ENCODE measurements at regions not wholly inside any gene's neighbourhood (a gene's known extent, or its start where the extent isn't known, plus 50 kb on each side); places are given as distances from the start of the nearest gene placed in this dataset.

DNA sequence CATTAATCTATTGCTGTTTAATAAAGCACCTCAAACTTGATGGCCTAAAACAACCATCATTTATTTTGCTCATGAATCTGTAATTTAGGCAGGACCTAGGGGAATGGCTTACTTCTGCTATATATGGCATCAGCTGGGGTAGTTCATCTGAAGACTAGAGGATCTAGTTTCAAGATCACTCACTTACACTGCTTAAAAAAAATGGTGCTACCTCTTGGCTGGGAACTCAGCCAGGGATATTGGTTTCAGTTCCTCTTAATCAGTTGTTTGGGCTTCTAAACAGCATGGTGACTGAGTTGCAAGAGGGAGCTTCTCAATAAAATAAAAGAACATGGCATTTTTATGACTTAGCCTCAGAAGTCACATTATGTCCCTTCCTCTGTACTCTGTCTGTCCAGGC is 142.0 kb downstream of the FAM114A2 start:
- Histone ChIP-seq H3K9me3 (no peaks in the 10 kb centered on the region), H3K27me3 (replicated peaks in 1 of 7) (no peaks in the 10 kb centered on the region), H3K27ac (no peak overlapping the region), H3K4me1 (no peaks in the 10 kb centered on the region), H3K36me3 (no peaks in the 10 kb centered on the region), H3K4me3 (no peak overlapping the region)
- intact Hi-C loops (cut with DNase I; ENCODE audit: low total_unique reads) = no loop called here
- no peak for TF ChIP-seq CTCF (IDR thresholded peaks at IDR 0.05 in 8 of 11, conservative IDR thresholded peaks at IDR 0.05 in 3 of 11)
- TF ChIP-seq POLR2AphosphoS5 (IDR thresholded peaks at IDR 0.05) = no peak
- no peak for TF ChIP-seq POLR2A (IDR thresholded peaks at IDR 0.05)
- no peak for DNase-seq

DNA sequence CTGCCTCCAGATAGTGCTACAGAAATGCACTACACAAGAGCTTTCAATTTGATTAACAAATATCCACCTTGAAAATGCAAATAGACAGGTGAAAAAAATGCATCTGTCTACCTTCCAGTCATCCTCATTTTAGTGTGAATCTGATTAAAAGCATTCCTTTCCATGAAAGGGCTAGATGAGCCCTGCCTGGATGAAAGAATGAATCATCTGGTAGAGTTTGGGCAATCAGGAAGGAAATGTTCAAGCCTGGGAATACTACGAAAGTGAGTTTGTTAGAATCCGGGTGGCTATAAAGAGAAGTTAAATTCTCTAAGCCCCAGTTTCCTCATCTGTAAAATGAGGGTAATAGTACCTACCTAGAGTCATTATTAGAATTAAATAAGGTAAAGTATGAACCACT is 142.6 kb downstream of the FAM114A2 start:
- no peak for DNase-seq
- H3K36me3 ChIP-seq = no peaks in the 10 kb centered on the region
- no peak overlapping the region for H3K27ac ChIP-seq
- H3K4me1 ChIP-seq = no peaks in the 10 kb centered on the region
- no peaks in the 10 kb centered on the region for H3K27me3 ChIP-seq (replicated peaks in 1 of 7)
- whole genome bisulfite sequencing, 5 donors = 37 to 65% (median 52%) methylated on average over 2 of the region's 2 CpGs
- intact Hi-C loops (cut with DNase I; ENCODE audit: low total_unique reads) = no loop called here
- no peak for TF ChIP-seq CTCF (IDR thresholded peaks at IDR 0.05 in 8 of 11, conservative IDR thresholded peaks at IDR 0.05 in 3 of 11)
- no peak for TF ChIP-seq POLR2A (IDR thresholded peaks at IDR 0.05)
- TF ChIP-seq POLR2AphosphoS5 (IDR thresholded peaks at IDR 0.05) = no peak
- H3K9me3 ChIP-seq = no peaks in the 10 kb centered on the region
- H3K4me3 ChIP-seq = no peak overlapping the region

- no peak for DNase-seq
- Histone ChIP-seq H3K4me1 (no peaks in the 10 kb centered on the region), H3K27me3 (replicated peaks in 1 of 7) (no peaks in the 10 kb centered on the region), H3K4me3 (no peak overlapping the region), H3K36me3 (no peaks in the 10 kb centered on the region), H3K27ac (no peak overlapping the region), H3K9me3 (no peaks in the 10 kb centered on the region)
- intact Hi-C loops (cut with DNase I; ENCODE audit: low total_unique reads) = no loop called here
- 82 to 92% (median 84%) methylated on average over 3 of the region's 3 CpGs for WGBS, 5 donors
- no peak for TF ChIP-seq POLR2AphosphoS5 (IDR thresholded peaks at IDR 0.05)
- no peak for TF ChIP-seq POLR2A (IDR thresholded peaks at IDR 0.05)
- TF ChIP-seq CTCF (IDR thresholded peaks at IDR 0.05 in 8 of 11, conservative IDR thresholded peaks at IDR 0.05 in 3 of 11) = no peak
Measured at GRCh38 chr5:153895266-153895665, 143.4 kb downstream of the FAM114A2 start.

DNA sequence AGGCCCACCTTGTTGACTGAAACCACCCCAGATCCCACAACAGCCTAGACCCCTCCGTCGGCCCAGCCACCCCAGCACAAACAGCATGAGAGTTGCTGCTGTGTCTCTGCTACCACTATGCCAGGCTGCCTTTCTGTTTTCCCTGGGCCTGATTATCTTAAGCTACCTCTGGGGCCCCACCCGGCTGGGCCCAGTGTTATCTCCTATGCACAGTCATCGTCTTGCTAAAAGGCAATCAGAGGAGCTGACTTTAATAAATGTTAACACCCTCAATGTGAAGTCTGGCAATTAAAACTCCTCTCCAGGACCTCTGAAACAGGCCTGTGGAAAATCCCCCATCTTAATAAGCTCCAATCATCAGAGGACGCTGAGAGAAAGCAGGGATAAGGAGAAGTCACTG is 144.9 kb downstream of the FAM114A2 start:
- Histone ChIP-seq H3K4me1 (no peaks in the 10 kb centered on the region), H3K9me3 (no peaks in the 10 kb centered on the region), H3K36me3 (no peaks in the 10 kb centered on the region), H3K27ac (no peak overlapping the region), H3K27me3 (replicated peaks in 1 of 7) (no peaks in the 10 kb centered on the region), H3K4me3 (no peak overlapping the region)
- TF ChIP-seq CTCF (IDR thresholded peaks at IDR 0.05 in 8 of 11, conservative IDR thresholded peaks at IDR 0.05 in 3 of 11) (no peak), POLR2A (IDR thresholded peaks at IDR 0.05) (no peak), POLR2AphosphoS5 (IDR thresholded peaks at IDR 0.05) (no peak)
- intact Hi-C loops (cut with DNase I; ENCODE audit: low total_unique reads) = no loop called here
- WGBS, 5 donors = 79 to 88% (median 83%) methylated on average over 5 of the region's 5 CpGs
- no peak for DNase-seq
